DMS153 treated with DMSO at 0.1 percent for 48 hours (cell line): ENCODE measurements at regions not wholly inside any gene's neighbourhood (a gene's known extent, or its start where the extent isn't known, plus 50 kb on each side); places are given as distances from the start of the nearest gene placed in this dataset.

ENCODE experiments used
- DNase-seq: peaks from one replicate; lab custom pipeline; 2025; ENCODE audit not compliant: unreplicated experiment; lab: John Stamatoyannopoulos, UW

- DNase-seq = no peak
Observed at GRCh38 chr2:204354442-204354856, 190.8 kb upstream of the PARD3B start.

- DNase-seq = no peak
Observed at GRCh38 chr2:204355688-204356087, 189.6 kb upstream of the PARD3B start.

GRCh38 chr2:204356151-204356641 lies 189.1 kb upstream of the PARD3B start:
- DNase-seq = no peak

GRCh38 chr2:204357286-204357685 lies 188.0 kb upstream of the PARD3B start:
- DNase-seq = no peak

- DNase-seq = no peak
Observed at GRCh38 chr2:204359076-204359475, 186.2 kb upstream of the PARD3B start.

GRCh38 chr2:204360218-204361007 lies 184.9 kb upstream of the PARD3B start:
- DNase-seq = no peak

GRCh38 chr2:204361738-204362137 lies 183.5 kb upstream of the PARD3B start:
- no peak for DNase-seq

- no peak for DNase-seq
Observed at GRCh38 chr2:204362581-204362980, 182.7 kb upstream of the PARD3B start.

- DNase-seq = no peak
Observed at GRCh38 chr2:204363513-204363912, 181.8 kb upstream of the PARD3B start.

GRCh38 chr2:204364860-204365535 lies 180.3 kb upstream of the PARD3B start:
- DNase-seq = no peak

- DNase-seq = no peak
Observed at GRCh38 chr2:204365811-204366210, 179.5 kb upstream of the PARD3B start.

- no peak for DNase-seq
Observed at GRCh38 chr2:204367466-204367865, 177.8 kb upstream of the PARD3B start.

- DNase-seq = no peak
Observed at GRCh38 chr2:204370172-204370718, 175.0 kb upstream of the PARD3B start.

- DNase-seq = no peak
Observed at GRCh38 chr2:204373942-204374341, 171.3 kb upstream of the PARD3B start.

GRCh38 chr2:204380141-204380881 lies 165.0 kb upstream of the PARD3B start:
- DNase-seq = no peak

- no peak for DNase-seq
Observed at GRCh38 chr2:204386668-204387067, 158.6 kb upstream of the PARD3B start.

- DNase-seq = no peak
Observed at GRCh38 chr2:204389120-204389519, 156.2 kb upstream of the PARD3B start.

- DNase-seq = no peak
Observed at GRCh38 chr2:204389856-204390255, 155.4 kb upstream of the PARD3B start.

- DNase-seq = no peak
Observed at GRCh38 chr2:204395539-204395938, 149.7 kb upstream of the PARD3B start.

- DNase-seq = no peak
Observed at GRCh38 chr2:204401114-204401513, 144.2 kb upstream of the PARD3B start.
